Bronchial epithelial cell (primary cell): ENCODE measurements at regions not wholly inside any gene's neighbourhood (a gene's known extent, or its start where the extent isn't known, plus 50 kb on each side); places are given as distances from the start of the nearest gene placed in this dataset.

Source experiments
- DNase-seq: peaks from one replicate; pipeline ENCODE4 v3.0.0-alpha.2; 2010; ENCODE audit warnings: low read depth
- FAIRE-seq: peaks from 2 replicates; lab custom pipeline; 2011; peaks lifted over from hg19 to GRCh38; lab: Jason Lieb, UNC
- H3K27me3 ChIP-seq: 2 replicates; pipeline ENCODE4 v1.5.1; 2011; ENCODE audit warnings: low read length; ENCODE audit not compliant: control insufficient read depth, insufficient read depth
- H3K36me3 ChIP-seq: 2 replicates; pipeline ENCODE4 v1.5.1; 2011; ENCODE audit warnings: low read length; ENCODE audit not compliant: control insufficient read depth, insufficient read depth
- H3K4me3 ChIP-seq: 2 replicates; pipeline ENCODE4 v1.5.1; 2011; ENCODE audit warnings: mild to moderate bottlenecking, low read depth, low read length, control low read depth
- TF ChIP-seq, protein P1 (sequence below): IDR thresholded peaks from 2 replicates; pipeline ENCODE4 v1.5.1; 2011; ENCODE audit warnings: mild to moderate bottlenecking, moderate library complexity, low read length, control low read depth, inconsistent platforms; ENCODE audit not compliant: insufficient read depth, severe bottlenecking

- no peaks in the 10 kb centered on the region for H3K27me3 ChIP-seq
- TF ChIP-seq, protein P1, sequence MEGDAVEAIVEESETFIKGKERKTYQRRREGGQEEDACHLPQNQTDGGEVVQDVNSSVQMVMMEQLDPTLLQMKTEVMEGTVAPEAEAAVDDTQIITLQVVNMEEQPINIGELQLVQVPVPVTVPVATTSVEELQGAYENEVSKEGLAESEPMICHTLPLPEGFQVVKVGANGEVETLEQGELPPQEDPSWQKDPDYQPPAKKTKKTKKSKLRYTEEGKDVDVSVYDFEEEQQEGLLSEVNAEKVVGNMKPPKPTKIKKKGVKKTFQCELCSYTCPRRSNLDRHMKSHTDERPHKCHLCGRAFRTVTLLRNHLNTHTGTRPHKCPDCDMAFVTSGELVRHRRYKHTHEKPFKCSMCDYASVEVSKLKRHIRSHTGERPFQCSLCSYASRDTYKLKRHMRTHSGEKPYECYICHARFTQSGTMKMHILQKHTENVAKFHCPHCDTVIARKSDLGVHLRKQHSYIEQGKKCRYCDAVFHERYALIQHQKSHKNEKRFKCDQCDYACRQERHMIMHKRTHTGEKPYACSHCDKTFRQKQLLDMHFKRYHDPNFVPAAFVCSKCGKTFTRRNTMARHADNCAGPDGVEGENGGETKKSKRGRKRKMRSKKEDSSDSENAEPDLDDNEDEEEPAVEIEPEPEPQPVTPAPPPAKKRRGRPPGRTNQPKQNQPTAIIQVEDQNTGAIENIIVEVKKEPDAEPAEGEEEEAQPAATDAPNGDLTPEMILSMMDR = no peak
- FAIRE-seq (no peak), DNase-seq (no peak)
- H3K36me3 ChIP-seq = no peaks in the 10 kb centered on the region
- no peak overlapping the region for H3K4me3 ChIP-seq
Measured at GRCh38 chr4:24243641-24244040, 340.7 kb downstream of the DHX15 start.

DNA sequence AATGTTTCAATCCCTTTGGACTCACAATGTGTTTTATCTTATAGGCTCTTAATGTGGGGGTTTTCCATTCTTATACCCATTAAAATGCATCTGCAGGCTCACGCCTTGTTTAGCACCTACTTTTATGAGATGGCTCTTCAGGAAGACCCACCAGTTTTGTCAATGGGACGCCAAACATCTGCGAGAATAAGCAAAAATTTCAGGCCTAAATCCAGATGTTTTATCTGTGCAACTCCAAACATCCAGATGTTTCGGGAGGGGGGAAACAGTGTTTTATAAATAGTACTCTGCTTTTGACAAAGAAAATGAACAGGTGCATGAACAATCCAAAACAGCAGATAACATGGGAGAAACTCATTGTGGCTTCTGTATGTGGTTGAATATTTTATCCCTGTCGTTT is 342.8 kb downstream of the DHX15 start:
- H3K36me3 ChIP-seq = no peaks in the 10 kb centered on the region
- H3K4me3 ChIP-seq = no peak overlapping the region
- no peaks in the 10 kb centered on the region for H3K27me3 ChIP-seq
- FAIRE-seq (no peak), DNase-seq (no peak)
- TF ChIP-seq, protein P1 = no peak

DNA sequence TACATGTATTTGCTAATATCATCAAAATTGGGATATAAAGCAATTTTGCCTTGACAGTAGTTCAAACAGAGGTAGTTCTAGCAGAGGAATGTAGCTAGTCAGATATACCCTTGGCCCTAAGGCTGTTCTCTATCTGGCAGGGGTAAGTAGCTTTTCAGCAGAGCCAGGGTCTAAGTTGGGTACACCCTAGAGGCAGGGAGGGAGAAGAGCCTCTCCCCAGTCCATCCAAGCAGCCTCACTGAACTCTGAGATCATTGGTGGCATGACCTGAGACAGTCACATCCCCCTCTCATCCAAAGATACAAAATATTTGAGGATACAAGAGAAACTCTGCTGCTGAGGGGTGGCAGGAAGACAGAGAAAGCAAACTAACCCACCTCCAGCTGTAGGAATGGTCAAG is 343.7 kb downstream of the DHX15 start:
- FAIRE-seq = no peak
- TF ChIP-seq, protein P1 = no peak

DNA sequence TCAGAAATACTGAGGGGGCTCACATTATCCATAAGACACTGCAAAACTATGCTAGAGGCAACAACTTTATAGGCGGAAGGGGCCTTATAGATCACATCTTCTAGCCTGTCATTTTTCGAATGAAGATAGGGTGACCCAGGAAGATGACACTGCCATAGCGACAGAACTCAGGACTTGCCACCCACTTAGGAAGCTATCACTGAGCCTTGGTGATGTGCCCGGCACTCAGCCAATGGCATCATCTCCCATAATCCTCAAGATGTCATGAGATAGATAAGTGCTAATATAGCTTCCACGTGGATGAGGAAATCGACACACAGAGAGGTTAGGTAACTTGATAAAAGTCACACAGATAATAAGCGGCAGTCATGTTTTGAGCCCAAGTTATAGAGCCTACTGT is 346.6 kb downstream of the DHX15 start:
- no peak for DNase-seq
- Histone ChIP-seq H3K4me3 (no peak overlapping the region), H3K36me3 (no peaks in the 10 kb centered on the region), H3K27me3 (no peaks in the 10 kb centered on the region)
- FAIRE-seq = no peak
- TF ChIP-seq, protein P1 = no peak

More for the DNA sequence above, 343.7 kb downstream of the DHX15 start:
- H3K27me3 ChIP-seq = no peaks in the 10 kb centered on the region
- H3K4me3 ChIP-seq = no peak overlapping the region
- no peaks in the 10 kb centered on the region for H3K36me3 ChIP-seq
- no peak for DNase-seq

DNA sequence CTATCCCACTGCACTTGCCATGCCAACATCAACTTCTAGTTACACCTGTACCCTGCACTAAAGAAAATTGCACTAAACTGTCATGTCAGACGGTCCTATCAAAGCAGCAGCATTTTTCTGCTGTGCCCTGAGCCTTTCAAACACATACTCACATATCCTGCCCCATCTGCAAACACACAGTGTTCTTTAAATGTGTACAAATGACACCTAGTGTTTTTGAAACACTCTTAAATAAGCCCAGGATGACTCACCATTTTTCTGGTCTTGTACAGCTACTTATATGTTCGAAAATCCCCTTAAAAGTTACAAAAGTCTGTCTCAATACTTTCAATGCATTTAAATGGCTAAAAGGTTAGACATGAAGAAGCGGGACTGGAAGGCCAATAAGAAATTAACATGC is 346.7 kb upstream of the PPARGC1A start:
- H3K36me3 ChIP-seq = no peaks in the 10 kb centered on the region
- no peak for FAIRE-seq
- H3K4me3 ChIP-seq = no peak overlapping the region
- DNase-seq = peak; percentile 39
- TF ChIP-seq, protein P1 = no peak
- H3K27me3 ChIP-seq = no peaks in the 10 kb centered on the region

- Histone ChIP-seq H3K27me3 (no peaks in the 10 kb centered on the region), H3K36me3 (no peaks in the 10 kb centered on the region), H3K4me3 (no peak overlapping the region)
- FAIRE-seq (no peak), DNase-seq (no peak)
- TF ChIP-seq, protein P1 = no peak
Measured at GRCh38 chr4:24236120-24236519, 346.3 kb upstream of the PPARGC1A start.
